HEK293T (cell line): ENCODE measurements at regions not wholly inside any gene's neighbourhood (a gene's known extent, or its start where the extent isn't known, plus 50 kb on each side); places are given as distances from the start of the nearest gene placed in this dataset.

Experiments
- ARNT ChIP-seq: fragments of 450-650 bp; IDR thresholded peaks from 2 replicates; pipeline ENCODE4 v1.6.1; 2017; ENCODE audit warnings: mild to moderate bottlenecking
- BHLHE40 ChIP-seq: fragments of 450-650 bp; IDR thresholded peaks from 2 replicates; pipeline ENCODE4 v1.6.1; 2016; ENCODE audit warnings: mild to moderate bottlenecking, moderate library complexity, borderline replicate concordance
- CTBP1 ChIP-seq: fragments of 450-650 bp; IDR thresholded peaks from 2 replicates; pipeline ENCODE4 v1.6.1; 2016; ENCODE audit warnings: borderline replicate concordance
- ELF4 ChIP-seq: fragments of 450-650 bp; IDR thresholded peaks from 2 replicates; pipeline ENCODE4 v1.6.1; 2017; ENCODE audit warnings: antibody characterized with exemption
- FOXA1 ChIP-seq: fragments of 450-650 bp; IDR thresholded peaks from 2 replicates; pipeline ENCODE4 v1.6.1; 2016; ENCODE audit warnings: mild to moderate bottlenecking
- FOXM1 ChIP-seq: fragments of 450-650 bp; IDR thresholded peaks from 2 replicates; pipeline ENCODE4 v1.6.1; 2017; ENCODE audit warnings: mild to moderate bottlenecking, borderline replicate concordance
- HDGF ChIP-seq: fragments of 450-650 bp; IDR thresholded peaks from 2 replicates; pipeline ENCODE4 v1.6.1; 2017; ENCODE audit warnings: antibody characterized with exemption, borderline replicate concordance
- LEF1 ChIP-seq: fragments of 450-650 bp; IDR thresholded peaks from 2 replicates; pipeline ENCODE4 v1.6.1; 2017; ENCODE audit warnings: mild to moderate bottlenecking, borderline replicate concordance
- SP1 ChIP-seq: fragments of 450-650 bp; IDR thresholded peaks from 2 replicates; pipeline ENCODE4 v1.6.1; 2017
- SUZ12 ChIP-seq: fragments of 450-650 bp; IDR thresholded peaks from 2 replicates; pipeline ENCODE4 v1.6.1; 2016; ENCODE audit warnings: mild to moderate bottlenecking
- TARDBP ChIP-seq: fragments of 450-650 bp; IDR thresholded peaks from 2 replicates; pipeline ENCODE4 v1.6.1; 2016
- ZNF384 ChIP-seq: fragments of 450-650 bp; IDR thresholded peaks from 2 replicates; pipeline ENCODE4 v1.6.1; 2016
- TF ChIP-seq, protein P1 (sequence below): fragments of 450-650 bp; IDR thresholded peaks from 2 replicates; pipeline ENCODE4 v1.6.1; 2016

DNA sequence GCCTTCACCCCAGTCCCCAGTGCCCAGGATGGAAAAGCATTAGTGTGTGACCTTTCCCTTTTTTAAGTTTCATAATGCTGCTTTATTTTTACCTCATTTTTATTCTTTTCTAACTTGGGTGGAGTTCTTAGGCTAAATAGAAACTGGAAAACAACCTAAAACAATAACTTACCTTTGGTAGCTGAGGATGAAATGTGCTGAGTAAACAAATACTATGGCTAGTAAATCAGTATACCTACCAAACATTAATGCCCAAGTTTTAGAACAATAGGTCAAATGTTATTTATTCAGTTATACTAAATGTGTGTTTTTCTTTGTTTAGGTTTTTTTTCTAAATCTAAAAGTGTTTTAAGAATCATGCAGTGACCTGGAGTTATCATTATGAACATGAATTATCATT, 226.6 kb upstream of the G2E3 start:
- TF ChIP-seq SUZ12 (no peak), FOXM1 (no peak), ARNT (no peak), ELF4 (no peak), BHLHE40 (no peak), LEF1 (no peak), SP1 (no peak), HDGF (no peak), ZNF384 (no peak), FOXA1 (no peak), CTBP1 (no peak), TARDBP (no peak)
- TF ChIP-seq, protein P1, sequence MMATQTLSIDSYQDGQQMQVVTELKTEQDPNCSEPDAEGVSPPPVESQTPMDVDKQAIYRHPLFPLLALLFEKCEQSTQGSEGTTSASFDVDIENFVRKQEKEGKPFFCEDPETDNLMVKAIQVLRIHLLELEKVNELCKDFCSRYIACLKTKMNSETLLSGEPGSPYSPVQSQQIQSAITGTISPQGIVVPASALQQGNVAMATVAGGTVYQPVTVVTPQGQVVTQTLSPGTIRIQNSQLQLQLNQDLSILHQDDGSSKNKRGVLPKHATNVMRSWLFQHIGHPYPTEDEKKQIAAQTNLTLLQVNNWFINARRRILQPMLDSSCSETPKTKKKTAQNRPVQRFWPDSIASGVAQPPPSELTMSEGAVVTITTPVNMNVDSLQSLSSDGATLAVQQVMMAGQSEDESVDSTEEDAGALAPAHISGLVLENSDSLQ = no peak
